RWPE1 (cell line): ENCODE measurements at regions not wholly inside any gene's neighbourhood (a gene's known extent, or its start where the extent isn't known, plus 50 kb on each side); places are given as distances from the start of the nearest gene placed in this dataset.

Experiments used
- CTCF ChIA-PET: fragments of 350-600 bp; sonication (Branson Sonifier 250); formaldehyde crosslinking; extraction: SDS; loops from one replicate; lab custom pipeline; 2021; lab: Yijun Ruan, JAX
- POLR2A ChIA-PET: fragments of 400-600 bp; formaldehyde crosslinking; extraction: SDS; loops from one replicate; lab custom pipeline; 2020; ENCODE audit warnings: antibody characterized with exemption; ENCODE audit not compliant: low non-redundant PET; lab: Yijun Ruan, JAX
- DNase-seq: peaks from one replicate; pipeline ENCODE4 v3.0.0; 2012; ENCODE audit warnings: low spot score
- H3K27ac ChIP-seq: fragments of 450-650 bp; 2 replicates; pipeline ENCODE4 v1.5.1; 2017
- CTCF ChIP-seq: fragments of 450-650 bp; conservative IDR thresholded peaks from 2 replicates; pipeline ENCODE4 v1.5.1; 2017; ENCODE audit warnings: low read depth, mild to moderate bottlenecking

- ChIA-PET POLR2A (no interaction called here), CTCF (no interaction called here)
- DNase-seq: no peak
- no peak for TF ChIP-seq CTCF
- no peak overlapping the region for H3K27ac ChIP-seq
Observed at GRCh38 chr1:4002061-4002521, 102.0 kb upstream of the C1orf174 start.

GRCh38 chr1:4002741-4003140 is 102.7 kb upstream of the C1orf174 start:
- POLR2A ChIA-PET: no interaction called here
- DNase-seq: no peak
- CTCF ChIA-PET: no interaction called here
- TF ChIP-seq CTCF: no peak
- H3K27ac ChIP-seq: no peak overlapping the region

GRCh38 chr1:4003846-4004505 is 103.9 kb upstream of the C1orf174 start:
- DNase-seq: no peak
- ChIA-PET CTCF (no interaction called here), POLR2A (interaction anchor here (0.5 kb wide), 1 partner anchor 9 kb away, joined by 11 read pairs; no protein-coding TSS in a partner anchor)
- TF ChIP-seq CTCF: no peak
- H3K27ac ChIP-seq: no peak overlapping the region

- POLR2A ChIA-PET: no interaction called here
- CTCF ChIA-PET: interaction anchor here (0.6 kb wide), 1 partner anchor 17 kb away, joined by 3 read pairs; no protein-coding TSS in a partner anchor
- TF ChIP-seq CTCF: no peak
- DNase-seq: no peak
- H3K27ac ChIP-seq: no peak overlapping the region
Observed at GRCh38 chr1:4004635-4005430, 104.8 kb upstream of the C1orf174 start.

GRCh38 chr1:4005431-4005830 is 105.4 kb upstream of the C1orf174 start:
- no peak overlapping the region for H3K27ac ChIP-seq
- TF ChIP-seq CTCF: no peak
- ChIA-PET CTCF (no interaction called here), POLR2A (no interaction called here)
- DNase-seq: no peak

- DNase-seq: no peak
- ChIA-PET POLR2A (no interaction called here), CTCF (interaction anchor here (0.5 kb wide), 1 partner anchor 353 kb away, joined by 3 read pairs; no protein-coding TSS in a partner anchor)
- no peak for TF ChIP-seq CTCF
- H3K27ac ChIP-seq: no peak overlapping the region
Observed at GRCh38 chr1:4006676-4007374, 106.8 kb upstream of the C1orf174 start.
